H9 (cell line): ENCODE measurements at regions not wholly inside any gene's neighbourhood (a gene's known extent, or its start where the extent isn't known, plus 50 kb on each side); places are given as distances from the start of the nearest gene placed in this dataset.

Experiments
- DNase-seq: peaks from one replicate; pipeline ENCODE4 v3.0.0-alpha.2; 2017
- H2AFZ ChIP-seq: one replicate; pipeline ENCODE4 v1.6.1; 2013; ENCODE audit warnings: mild to moderate bottlenecking, low read length, control low read depth, moderate library complexity
- H2AK5ac ChIP-seq: 2 replicates; pipeline ENCODE4 v1.6.1; 2013; ENCODE audit warnings: low read length, control low read depth, mixed read lengths; ENCODE audit not compliant: insufficient read length
- H2BK120ac ChIP-seq: one replicate; pipeline ENCODE4 v1.6.1; 2013; ENCODE audit warnings: low read depth, mild to moderate bottlenecking, low read length, control low read depth, inconsistent platforms; ENCODE audit not compliant: poor library complexity, severe bottlenecking
- H2BK12ac ChIP-seq: 2 replicates; pipeline ENCODE4 v1.6.1; 2013; ENCODE audit warnings: low read length, control low read depth, mixed read lengths, low read depth; ENCODE audit not compliant: insufficient read length
- H2BK15ac ChIP-seq: 2 replicates; pipeline ENCODE4 v1.6.1; 2013; ENCODE audit warnings: low read depth, low read length, control low read depth
- H2BK20ac ChIP-seq: one replicate; pipeline ENCODE4 v1.6.1; 2013; ENCODE audit warnings: low read depth, mild to moderate bottlenecking, low read length, control low read depth, inconsistent platforms; ENCODE audit not compliant: poor library complexity, severe bottlenecking
- H2BK5ac ChIP-seq: 2 replicates; pipeline ENCODE4 v1.6.1; 2013; ENCODE audit warnings: low read length, control low read depth, mixed read lengths; ENCODE audit not compliant: insufficient read length
- H3K14ac ChIP-seq: 2 replicates; pipeline ENCODE4 v1.6.1; 2013; ENCODE audit warnings: low read length, control low read depth; ENCODE audit not compliant: insufficient read depth
- H3K18ac ChIP-seq: 2 replicates; pipeline ENCODE4 v1.6.1; 2013; ENCODE audit warnings: low read depth, mild to moderate bottlenecking, mixed read lengths, low read length, control low read depth; ENCODE audit not compliant: insufficient read length
- H3K23ac ChIP-seq: 2 replicates; pipeline ENCODE4 v1.6.1; 2013; ENCODE audit warnings: low read length, control low read depth, mixed read lengths, low read depth; ENCODE audit not compliant: insufficient read length
- H3K23me2 ChIP-seq: 2 replicates; pipeline ENCODE4 v1.6.1; 2013; ENCODE audit warnings: low read depth, mild to moderate bottlenecking, mixed read lengths, low read length, control low read depth; ENCODE audit not compliant: insufficient read length, poor library complexity, severe bottlenecking
- H3K27ac ChIP-seq: 2 replicates; pipeline ENCODE4 v1.5.1; 2013; ENCODE audit warnings: low read length, control low read depth, mixed read lengths, low read depth; ENCODE audit not compliant: insufficient read length
- H3K27me3 ChIP-seq: 2 replicates; pipeline ENCODE4 v1.6.1; 2013; ENCODE audit warnings: low read length, control low read depth, inconsistent platforms; ENCODE audit not compliant: insufficient read depth
- H3K4ac ChIP-seq: 2 replicates; pipeline ENCODE4 v1.6.1; 2013; ENCODE audit warnings: low read depth, mild to moderate bottlenecking, control low read depth, inconsistent platforms, low read length, moderate library complexity
- H3K4me1 ChIP-seq: 2 replicates; pipeline ENCODE4 v1.6.1; 2013; ENCODE audit warnings: low read length, control low read depth, inconsistent platforms; ENCODE audit not compliant: insufficient read depth
- H3K4me2 ChIP-seq: 2 replicates; pipeline ENCODE4 v1.6.1; 2013; ENCODE audit warnings: low read length, control low read depth, mixed read lengths; ENCODE audit not compliant: insufficient read length, insufficient read depth
- H3K56ac ChIP-seq: 2 replicates; pipeline ENCODE4 v1.6.1; 2013; ENCODE audit warnings: low read depth, mild to moderate bottlenecking, mixed read lengths, low read length, control low read depth; ENCODE audit not compliant: insufficient read length
- H3K79me1 ChIP-seq: 2 replicates; pipeline ENCODE4 v1.6.1; 2013; ENCODE audit warnings: low read depth, mild to moderate bottlenecking, moderate library complexity, low read length, control low read depth, inconsistent platforms; ENCODE audit not compliant: insufficient read depth, poor library complexity, severe bottlenecking
- H3K79me2 ChIP-seq: 2 replicates; pipeline ENCODE4 v1.6.1; 2013; ENCODE audit warnings: low read length, control low read depth, inconsistent platforms; ENCODE audit not compliant: insufficient read depth
- H3K9ac ChIP-seq: 2 replicates; pipeline ENCODE4 v1.6.1; 2013; ENCODE audit warnings: low read length, control low read depth, mixed read lengths; ENCODE audit not compliant: insufficient read length; ENCODE audit errors: extremely low read depth
- H3K9me3 ChIP-seq: one replicate; pipeline ENCODE4 v1.6.1; 2013; ENCODE audit warnings: low read depth, low read length, inconsistent platforms; ENCODE audit not compliant: control insufficient read depth
- H3T11ph ChIP-seq: one replicate; pipeline ENCODE4 v1.6.1; 2013; ENCODE audit warnings: mild to moderate bottlenecking, low read length, control low read depth, inconsistent platforms
- H4K20me1 ChIP-seq: one replicate; pipeline ENCODE4 v1.6.1; 2013; ENCODE audit not compliant: control insufficient read depth, insufficient read length, insufficient read depth
- H4K5ac ChIP-seq: 2 replicates; pipeline ENCODE4 v1.6.1; 2013; ENCODE audit warnings: low read depth, mild to moderate bottlenecking, mixed read lengths, low read length, control low read depth; ENCODE audit not compliant: insufficient read length
- H4K8ac ChIP-seq: replicated peaks from 2 replicates; pipeline ENCODE4 v1.6.1; 2013; ENCODE audit warnings: low read length, control low read depth, mixed read lengths, low read depth; ENCODE audit not compliant: insufficient read length
- H4K91ac ChIP-seq: 2 replicates; pipeline ENCODE4 v1.6.1; 2013; ENCODE audit warnings: low read depth, mild to moderate bottlenecking, moderate library complexity, mixed read lengths, low read length, control low read depth; ENCODE audit not compliant: insufficient read length
- H3K27ac Mint-ChIP-seq, 3 experiments: 2 replicates in 2 of 3; 3 replicates in 1 of 3; pipeline ENCODE4 v1.8.0; 2020 to 2021; ENCODE audit warnings: mixed read lengths in 3 of 3, mild to moderate bottlenecking in 1 of 3, moderate library complexity in 1 of 3
- H3K27me3 Mint-ChIP-seq: 2 replicates; pipeline ENCODE4 v1.8.0; 2021; ENCODE audit warnings: low read depth, mild to moderate bottlenecking, moderate library complexity, mixed read lengths
- H3K36me3 Mint-ChIP-seq, 3 experiments: 2 replicates in 2 of 3; 3 replicates in 1 of 3; pipeline ENCODE4 v1.8.0; 2020 to 2021; ENCODE audit warnings: low read depth in 3 of 3, mixed read lengths in 3 of 3; ENCODE audit not compliant: insufficient read depth in 1 of 3
- H3K4me1 Mint-ChIP-seq, 2 experiments: 2 replicates each; pipeline ENCODE4 v1.8.0; 2020; ENCODE audit warnings: mixed read lengths in 2 of 2
- H3K4me3 Mint-ChIP-seq, 2 experiments: 2 replicates in 1 of 2; 3 replicates in 1 of 2; pipeline ENCODE4 v1.8.0; 2020 to 2021; ENCODE audit warnings: mild to moderate bottlenecking in 2 of 2, mixed read lengths in 2 of 2, moderate library complexity in 1 of 2
- H3K9me3 Mint-ChIP-seq, 2 experiments: 2 replicates in 1 of 2; 3 replicates in 1 of 2; pipeline ENCODE4 v1.8.0; 2020; ENCODE audit warnings: mild to moderate bottlenecking in 2 of 2, mixed read lengths in 2 of 2, moderate library complexity in 1 of 2
- CTCF ChIP-seq: fragments of 200-600 bp; sonication (generic); conservative IDR thresholded peaks from 3 replicates; pipeline ENCODE4 v1.8.0; 2021; ENCODE audit warnings: antibody characterized with exemption, mild to moderate bottlenecking

GRCh38 chr17:77071925-77072490, 68.8 kb upstream of the SEC14L1 start:
- no peak for TF ChIP-seq CTCF
- Mint-ChIP-seq H3K9me3 (no peaks in the 10 kb centered on the region), H3K27ac (no peak overlapping the region), H3K36me3 (no peaks in the 10 kb centered on the region), H3K4me3 (no peak overlapping the region), H3K27me3 (peaks cover 16% of the 10 kb centered on the region), H3K4me1 (peaks cover 21 to 22% of the 10 kb centered on the region in 2 experiments)
- no peak overlapping the region for H3K27ac ChIP-seq
- no peak overlapping the region for H2AFZ ChIP-seq
- no peak overlapping the region for H2AK5ac ChIP-seq
- H4K5ac ChIP-seq: no peak overlapping the region
- H3K27me3 ChIP-seq: no peaks in the 10 kb centered on the region
- H4K20me1 ChIP-seq: no peaks in the 10 kb centered on the region
- H3K56ac ChIP-seq: no peak overlapping the region
- no peak overlapping the region for H4K8ac ChIP-seq
- no peak overlapping the region for H3K4me2 ChIP-seq
- no peak overlapping the region for H2BK15ac ChIP-seq
- no peak for DNase-seq
- no peak overlapping the region for H3K23ac ChIP-seq
- no peak overlapping the region for H2BK120ac ChIP-seq
- H3K79me2 ChIP-seq: no peaks in the 10 kb centered on the region
- H3K4ac ChIP-seq: no peak overlapping the region
- no peak overlapping the region for H4K91ac ChIP-seq
- H3K14ac ChIP-seq: no peak overlapping the region
- no peak overlapping the region for H3K18ac ChIP-seq
- no peaks in the 10 kb centered on the region for H3K23me2 ChIP-seq
- H3T11ph ChIP-seq: no peak overlapping the region
- H3K4me1 ChIP-seq: 0 out of 2 replicates have a peak, but pooled peaks cover 2% of the 10 kb centered on the region
- H2BK20ac ChIP-seq: no peak overlapping the region
- no peaks in the 10 kb centered on the region for H3K79me1 ChIP-seq
- no peaks in the 10 kb centered on the region for H3K9me3 ChIP-seq
- H3K9ac ChIP-seq: no peak overlapping the region
- no peak overlapping the region for H2BK12ac ChIP-seq
- no peak overlapping the region for H2BK5ac ChIP-seq
